ENCODE measurements at regions not wholly inside any gene's neighbourhood (a gene's known extent, or its start where the extent isn't known, plus 50 kb on each side); places are given as distances from the start of the nearest gene placed in this dataset.
"Not testable (repeated sequence)": the region's sequence is repeated elsewhere in the genome, so short reads cannot be mapped to it uniquely, and the experiment has no call there.

- intact Hi-C loops (cut with micrococcal nuclease): no loop called here
- Mint-ChIP-seq H3K4me3 (no peak overlapping the region), H3K9me3 (no peaks in the 10 kb centered on the region), H3K4me1 (ENCODE audit: low read depth) (no peaks in the 10 kb centered on the region), H3K36me3 (ENCODE audit: low read depth) (no peaks in the 10 kb centered on the region), H3K27ac (no peak overlapping the region), H3K27me3 (no peaks in the 10 kb centered on the region)
Measured at GRCh38 chr18:22694954-22695353, 238.2 kb upstream of the RBBP8 start.

- no peak overlapping the region for H3K4me3 Mint-ChIP-seq
- no peaks in the 10 kb centered on the region for H3K4me1 Mint-ChIP-seq (ENCODE audit: low read depth)
- H3K27me3 Mint-ChIP-seq: no peaks in the 10 kb centered on the region
- no peaks in the 10 kb centered on the region for H3K9me3 Mint-ChIP-seq
- H3K27ac Mint-ChIP-seq: no peak overlapping the region
- no peaks in the 10 kb centered on the region for H3K36me3 Mint-ChIP-seq (ENCODE audit: low read depth)
- intact Hi-C loops (cut with micrococcal nuclease): no loop called here
Measured at GRCh38 chr18:22695674-22696073, 237.5 kb upstream of the RBBP8 start.

GRCh38 chr18:22697561-22697960, 235.6 kb upstream of the RBBP8 start:
- H3K27ac Mint-ChIP-seq: no peak overlapping the region
- H3K36me3 Mint-ChIP-seq (ENCODE audit: low read depth): no peaks in the 10 kb centered on the region
- no peak overlapping the region for H3K4me3 Mint-ChIP-seq
- H3K4me1 Mint-ChIP-seq (ENCODE audit: low read depth): no peaks in the 10 kb centered on the region
- H3K27me3 Mint-ChIP-seq: no peaks in the 10 kb centered on the region
- intact Hi-C loops (cut with micrococcal nuclease): no loop called here
- no peaks in the 10 kb centered on the region for H3K9me3 Mint-ChIP-seq

- Mint-ChIP-seq H3K36me3 (ENCODE audit: low read depth) (no peaks in the 10 kb centered on the region), H3K27ac (no peak overlapping the region), H3K4me3 (no peak overlapping the region), H3K9me3 (no peaks in the 10 kb centered on the region), H3K4me1 (ENCODE audit: low read depth) (no peaks in the 10 kb centered on the region), H3K27me3 (no peaks in the 10 kb centered on the region)
- intact Hi-C loops (cut with micrococcal nuclease): no loop called here
Measured at GRCh38 chr18:22698711-22699110, 234.4 kb upstream of the RBBP8 start.

GRCh38 chr18:22699629-22700028, 233.5 kb upstream of the RBBP8 start:
- no peaks in the 10 kb centered on the region for H3K27me3 Mint-ChIP-seq
- H3K4me3 Mint-ChIP-seq: no peak overlapping the region
- no peak overlapping the region for H3K27ac Mint-ChIP-seq
- intact Hi-C loops (cut with micrococcal nuclease): loop anchor here (5.0 kb wide), 1 partner anchor 1502 kb away; no protein-coding TSS in a partner anchor
- H3K9me3 Mint-ChIP-seq: no peaks in the 10 kb centered on the region
- no peaks in the 10 kb centered on the region for H3K36me3 Mint-ChIP-seq (ENCODE audit: low read depth)
- no peaks in the 10 kb centered on the region for H3K4me1 Mint-ChIP-seq (ENCODE audit: low read depth)

GRCh38 chr18:22700920-22701319, 232.2 kb upstream of the RBBP8 start:
- intact Hi-C loops (cut with micrococcal nuclease): loop anchor here (5.0 kb wide), 1 partner anchor 1504 kb away; no protein-coding TSS in a partner anchor

GRCh38 chr18:22701326-22701725, 231.8 kb upstream of the RBBP8 start:
- Mint-ChIP-seq H3K4me3 (no peak overlapping the region), H3K27me3 (no peaks in the 10 kb centered on the region), H3K4me1 (ENCODE audit: low read depth) (no peaks in the 10 kb centered on the region), H3K27ac (no peak overlapping the region), H3K36me3 (ENCODE audit: low read depth) (no peaks in the 10 kb centered on the region), H3K9me3 (no peaks in the 10 kb centered on the region)
- intact Hi-C loops (cut with micrococcal nuclease): loop anchor here (5.0 kb wide), 1 partner anchor 1504 kb away; no protein-coding TSS in a partner anchor

More at GRCh38 chr18:22700920-22701319, 232.2 kb upstream of the RBBP8 start:
- H3K4me3 Mint-ChIP-seq: no peak overlapping the region
- no peak overlapping the region for H3K27ac Mint-ChIP-seq
- no peaks in the 10 kb centered on the region for H3K9me3 Mint-ChIP-seq
- H3K36me3 Mint-ChIP-seq (ENCODE audit: low read depth): no peaks in the 10 kb centered on the region
- H3K4me1 Mint-ChIP-seq (ENCODE audit: low read depth): no peaks in the 10 kb centered on the region
- H3K27me3 Mint-ChIP-seq: no peaks in the 10 kb centered on the region

GRCh38 chr18:22701795-22702194, 231.3 kb upstream of the RBBP8 start:
- no peaks in the 10 kb centered on the region for H3K4me1 Mint-ChIP-seq (ENCODE audit: low read depth)
- no peaks in the 10 kb centered on the region for H3K27me3 Mint-ChIP-seq
- H3K27ac Mint-ChIP-seq: no peak overlapping the region
- H3K9me3 Mint-ChIP-seq: no peaks in the 10 kb centered on the region
- H3K36me3 Mint-ChIP-seq (ENCODE audit: low read depth): no peaks in the 10 kb centered on the region
- no peak overlapping the region for H3K4me3 Mint-ChIP-seq
- intact Hi-C loops (cut with micrococcal nuclease): loop anchor here (5.0 kb wide), 1 partner anchor 1504 kb away; no protein-coding TSS in a partner anchor

- H3K4me1 Mint-ChIP-seq (ENCODE audit: low read depth): no peaks in the 10 kb centered on the region
- H3K36me3 Mint-ChIP-seq (ENCODE audit: low read depth): no peaks in the 10 kb centered on the region
- no peaks in the 10 kb centered on the region for H3K27me3 Mint-ChIP-seq
- no peak overlapping the region for H3K4me3 Mint-ChIP-seq
- H3K27ac Mint-ChIP-seq: no peak overlapping the region
- intact Hi-C loops (cut with micrococcal nuclease): loop anchor here (5.0 kb wide), 1 partner anchor 1506 kb away; no protein-coding TSS in a partner anchor
- no peaks in the 10 kb centered on the region for H3K9me3 Mint-ChIP-seq
Measured at GRCh38 chr18:22702806-22703205, 230.3 kb upstream of the RBBP8 start.

GRCh38 chr18:22703883-22704585, 229.1 kb upstream of the RBBP8 start:
- no peak overlapping the region for H3K27ac Mint-ChIP-seq
- no peaks in the 10 kb centered on the region for H3K9me3 Mint-ChIP-seq
- H3K4me1 Mint-ChIP-seq (ENCODE audit: low read depth): no peaks in the 10 kb centered on the region
- no peaks in the 10 kb centered on the region for H3K27me3 Mint-ChIP-seq
- H3K36me3 Mint-ChIP-seq (ENCODE audit: low read depth): no peaks in the 10 kb centered on the region
- no peak overlapping the region for H3K4me3 Mint-ChIP-seq
- intact Hi-C loops (cut with micrococcal nuclease): loop anchor here (5.0 kb wide), 1 partner anchor 1507 kb away; no protein-coding TSS in a partner anchor

GRCh38 chr18:22704586-22704918, 228.6 kb upstream of the RBBP8 start:
- H3K36me3 Mint-ChIP-seq (ENCODE audit: low read depth): no peaks in the 10 kb centered on the region
- H3K27me3 Mint-ChIP-seq: no peaks in the 10 kb centered on the region
- intact Hi-C loops (cut with micrococcal nuclease): loop anchor here (5.0 kb wide), 1 partner anchor 1507 kb away; no protein-coding TSS in a partner anchor
- H3K4me3 Mint-ChIP-seq: no peak overlapping the region
- H3K9me3 Mint-ChIP-seq: no peaks in the 10 kb centered on the region
- no peak overlapping the region for H3K27ac Mint-ChIP-seq
- H3K4me1 Mint-ChIP-seq (ENCODE audit: low read depth): no peaks in the 10 kb centered on the region

- Mint-ChIP-seq H3K27me3 (no peaks in the 10 kb centered on the region), H3K27ac (no peak overlapping the region), H3K4me1 (ENCODE audit: low read depth) (no peaks in the 10 kb centered on the region), H3K9me3 (no peaks in the 10 kb centered on the region), H3K4me3 (no peak overlapping the region), H3K36me3 (ENCODE audit: low read depth) (no peaks in the 10 kb centered on the region)
- intact Hi-C loops (cut with micrococcal nuclease): no loop called here
Measured at GRCh38 chr18:22705328-22705727, 227.8 kb upstream of the RBBP8 start.

- H3K36me3 Mint-ChIP-seq (ENCODE audit: low read depth); H3K9me3 Mint-ChIP-seq; H3K27ac Mint-ChIP-seq; H3K4me1 Mint-ChIP-seq (ENCODE audit: low read depth); intact Hi-C loops (cut with micrococcal nuclease); H3K27me3 Mint-ChIP-seq; H3K4me3 Mint-ChIP-seq: not testable (repeated sequence)
Measured at GRCh38 chr18:22706025-22706424, 227.1 kb upstream of the RBBP8 start.

GRCh38 chr18:22709288-22710060, 223.7 kb upstream of the RBBP8 start:
- Mint-ChIP-seq H3K4me3 (no peak overlapping the region), H3K27me3 (no peaks in the 10 kb centered on the region), H3K27ac (no peak overlapping the region), H3K36me3 (ENCODE audit: low read depth) (no peaks in the 10 kb centered on the region), H3K4me1 (ENCODE audit: low read depth) (no peaks in the 10 kb centered on the region), H3K9me3 (no peaks in the 10 kb centered on the region)
- intact Hi-C loops (cut with micrococcal nuclease): no loop called here
